ENCODE measurements at regions not wholly inside any gene's neighbourhood (a gene's known extent, or its start where the extent isn't known, plus 50 kb on each side); places are given as distances from the start of the nearest gene placed in this dataset.

- TF ChIP-seq POLR2A (IDR thresholded peaks at IDR 0.05; ENCODE audit: low read length): no peak
- no peak for TF ChIP-seq GATA1 (IDR thresholded peaks at IDR 0.05; ENCODE audit: low read depth, low read length)
Observed at GRCh38 chr4:147025042-147025441, 79.4 kb upstream of the TTC29 start.

Data from erythroblast (primary cell).